Left lung (tissue), 4 donors: ENCODE measurements at regions not wholly inside any gene's neighbourhood (a gene's known extent, or its start where the extent isn't known, plus 50 kb on each side); places are given as distances from the start of the nearest gene placed in this dataset.
A peak's percentile ranks its signal among the peaks of the same experiment; 100 is the strongest.

ENCODE experiments used
- ATAC-seq: fragments of 200-7000 bp; cut with Tn5 transposase; one replicate; pipeline ENCODE4 v1.9.1; 2020; ENCODE audit warnings: moderate library complexity
- DNase-seq, 4 donors: peaks; one replicate each; pipeline ENCODE4 v3.0.0-alpha.2; 2013 to 2020
- H3K27ac ChIP-seq, 2 donors: fragments of 200-600 bp; sonication (generic) in 1 of 2; one replicate each; pipeline versions ENCODE4 v1.5.0 to v1.8.0; 2020 to 2021
- H3K27me3 ChIP-seq, 2 donors: fragments of 200-600 bp; sonication (generic) in 1 of 2; one replicate each; pipeline versions ENCODE4 v1.5.0 to v1.8.0; 2020 to 2021
- H3K36me3 ChIP-seq, 2 donors: fragments of 200-600 bp; sonication (generic) in 1 of 2; one replicate each; pipeline versions ENCODE4 v1.5.0 to v1.8.0; 2020 to 2021
- H3K4me1 ChIP-seq, 2 donors: fragments of 200-600 bp; one replicate each; pipeline ENCODE4 v1.8.0; 2021
- H3K4me3 ChIP-seq, 2 donors: fragments of 200-600 bp; sonication (generic) in 1 of 2; one replicate each; pipeline versions ENCODE4 v1.5.0 to v1.8.0; 2020 to 2021; ENCODE audit warnings: mild to moderate bottlenecking in 1 of 2
- H3K9me3 ChIP-seq, 2 donors: fragments of 200-600 bp; sonication (generic) in 1 of 2; one replicate each; pipeline versions ENCODE4 v1.5.0 to v1.8.0; 2020 to 2021
- intact Hi-C, 2 donors: fragments of 100-400 bp; cut with DNase I; formaldehyde crosslinking; loops; one replicate each; pipeline versions ENCODE4 v1.11.2 to v1.14.2; 2022
- TF ChIP-seq, protein P1 (sequence below), 2 donors: fragments of 200-600 bp; sonication (generic) in 1 of 2; IDR thresholded peaks; one replicate each; pipeline versions ENCODE4 v1.5.0 to v1.8.0; 2021; ENCODE audit warnings: antibody characterized with exemption in 2 of 2
- donor health status: DM: no; HTN: yes; CAD: no.
- donor health status: DM: no; HTN: no; CAD: no.

DNA sequence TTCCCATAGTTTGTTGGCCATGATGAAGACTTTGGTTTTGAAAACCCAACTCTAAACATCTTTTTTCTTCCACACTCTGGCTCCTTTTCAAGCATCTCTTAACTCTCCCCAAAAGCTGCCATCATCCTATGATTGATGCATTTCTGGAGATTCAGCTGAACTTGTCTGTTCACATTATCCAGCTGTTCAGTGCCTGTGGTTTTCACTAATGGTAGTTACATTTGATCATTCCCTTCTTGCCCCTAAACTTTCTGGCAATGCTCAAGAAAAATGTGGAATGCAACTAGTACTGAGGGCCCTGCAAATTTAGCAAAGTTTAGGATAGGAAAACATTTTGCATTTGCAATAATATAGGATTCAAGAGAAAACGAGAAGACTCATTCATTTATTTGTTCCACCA is 267.5 kb downstream of the ENC1 start:
- peak in 2 of 4 donors; percentile 80 for DNase-seq
- Histone ChIP-seq H3K36me3 (no peaks in the 10 kb centered on the region), H3K27ac (no peak overlapping the region), H3K4me3 (no peak overlapping the region), H3K4me1 (no peaks in the 10 kb centered on the region), H3K27me3 (no peaks in the 10 kb centered on the region), H3K9me3 (no peaks in the 10 kb centered on the region)
- ATAC-seq, result peak; percentile 31
- TF ChIP-seq, protein P1, sequence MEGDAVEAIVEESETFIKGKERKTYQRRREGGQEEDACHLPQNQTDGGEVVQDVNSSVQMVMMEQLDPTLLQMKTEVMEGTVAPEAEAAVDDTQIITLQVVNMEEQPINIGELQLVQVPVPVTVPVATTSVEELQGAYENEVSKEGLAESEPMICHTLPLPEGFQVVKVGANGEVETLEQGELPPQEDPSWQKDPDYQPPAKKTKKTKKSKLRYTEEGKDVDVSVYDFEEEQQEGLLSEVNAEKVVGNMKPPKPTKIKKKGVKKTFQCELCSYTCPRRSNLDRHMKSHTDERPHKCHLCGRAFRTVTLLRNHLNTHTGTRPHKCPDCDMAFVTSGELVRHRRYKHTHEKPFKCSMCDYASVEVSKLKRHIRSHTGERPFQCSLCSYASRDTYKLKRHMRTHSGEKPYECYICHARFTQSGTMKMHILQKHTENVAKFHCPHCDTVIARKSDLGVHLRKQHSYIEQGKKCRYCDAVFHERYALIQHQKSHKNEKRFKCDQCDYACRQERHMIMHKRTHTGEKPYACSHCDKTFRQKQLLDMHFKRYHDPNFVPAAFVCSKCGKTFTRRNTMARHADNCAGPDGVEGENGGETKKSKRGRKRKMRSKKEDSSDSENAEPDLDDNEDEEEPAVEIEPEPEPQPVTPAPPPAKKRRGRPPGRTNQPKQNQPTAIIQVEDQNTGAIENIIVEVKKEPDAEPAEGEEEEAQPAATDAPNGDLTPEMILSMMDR (IDR thresholded peaks at IDR 0.05), result no peak
- intact Hi-C loops, result no loop called here

DNA sequence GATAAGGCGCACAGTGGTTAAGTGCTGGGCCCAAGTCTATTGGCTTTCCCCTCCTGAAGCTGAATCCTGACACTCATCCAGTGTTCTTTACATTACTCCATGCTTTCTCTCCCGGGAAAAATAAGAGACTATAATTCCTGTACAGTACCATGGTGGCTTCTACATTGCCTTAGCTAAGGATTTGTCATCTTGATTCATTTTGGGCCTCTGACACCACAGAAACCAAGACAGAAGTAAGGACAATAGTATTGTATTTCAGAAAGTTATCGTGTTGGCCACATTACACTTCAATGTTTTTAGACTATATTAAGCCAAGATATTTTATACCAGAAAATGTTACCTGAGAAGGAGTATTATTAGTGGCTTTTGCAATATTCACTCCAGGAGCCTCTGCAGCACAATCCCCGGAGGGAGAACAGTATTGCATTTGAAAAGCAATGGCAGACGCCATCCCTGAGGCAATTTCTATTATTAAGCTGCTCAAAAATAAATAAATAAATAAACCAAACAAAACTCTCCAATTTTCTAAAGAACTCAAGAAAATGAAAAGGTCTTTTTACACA is 267.9 kb downstream of the ENC1 start:
- no peak overlapping the region for H3K4me3 ChIP-seq
- TF ChIP-seq, protein P1 (IDR thresholded peaks at IDR 0.05), result no peak
- H3K36me3 ChIP-seq, result no peaks in the 10 kb centered on the region
- no peaks in the 10 kb centered on the region for H3K9me3 ChIP-seq
- DNase-seq, result no peak
- intact Hi-C loops, result no loop called here
- H3K27me3 ChIP-seq, result no peaks in the 10 kb centered on the region
- no peak for ATAC-seq
- no peaks in the 10 kb centered on the region for H3K4me1 ChIP-seq
- H3K27ac ChIP-seq, result no peak overlapping the region

DNA sequence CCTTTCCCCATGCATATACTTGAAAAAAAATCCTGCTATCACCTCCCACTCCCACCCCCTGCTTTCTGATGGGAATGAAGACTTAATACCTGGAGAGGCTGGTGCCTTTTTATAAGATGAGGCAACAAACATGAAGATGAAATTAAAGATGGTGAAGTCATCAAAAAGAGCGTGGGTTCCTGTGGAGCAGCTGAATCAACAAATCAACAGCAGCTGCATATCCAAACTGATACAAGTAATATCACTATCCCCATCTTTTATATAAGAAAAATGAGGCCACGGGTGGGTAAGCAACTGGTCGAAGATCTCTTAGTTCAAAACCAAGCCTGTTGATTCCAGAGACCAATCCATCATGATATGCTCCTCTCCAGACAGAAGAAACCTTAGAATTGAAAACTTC is 268.5 kb downstream of the ENC1 start:
- TF ChIP-seq, protein P1 (IDR thresholded peaks at IDR 0.05), result no peak
- Histone ChIP-seq H3K36me3 (no peaks in the 10 kb centered on the region), H3K27ac (no peak overlapping the region), H3K4me3 (no peak overlapping the region), H3K27me3 (no peaks in the 10 kb centered on the region), H3K4me1 (no peaks in the 10 kb centered on the region), H3K9me3 (no peaks in the 10 kb centered on the region)
- ATAC-seq (no peak), DNase-seq (no peak)
- intact Hi-C loops, result no loop called here

DNA sequence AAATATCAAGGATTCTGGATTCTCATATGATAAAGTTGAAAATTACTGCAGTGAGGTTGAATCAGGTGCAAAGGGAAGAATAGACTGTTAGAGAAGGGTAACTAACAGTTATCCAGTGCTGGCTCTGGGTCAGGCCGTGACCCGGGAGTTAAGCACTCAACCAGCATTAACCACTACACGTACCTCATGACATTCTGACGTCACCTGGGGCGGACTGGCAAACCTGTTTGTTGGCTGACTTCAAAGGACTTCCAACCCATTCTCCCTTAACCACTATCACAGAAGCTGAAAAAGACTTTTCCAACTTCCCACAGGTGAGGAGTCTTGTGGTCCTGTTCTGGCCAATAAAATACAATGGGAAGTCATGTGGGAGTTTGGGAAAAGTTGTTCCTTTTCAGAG is 268.9 kb downstream of the ENC1 start:
- TF ChIP-seq, protein P1 (IDR thresholded peaks at IDR 0.05), result no peak
- no peak for DNase-seq
- H3K27ac ChIP-seq, result no peak overlapping the region
- no peaks in the 10 kb centered on the region for H3K9me3 ChIP-seq
- no peaks in the 10 kb centered on the region for H3K4me1 ChIP-seq
- no peak overlapping the region for H3K4me3 ChIP-seq
- intact Hi-C loops, result no loop called here
- H3K36me3 ChIP-seq, result no peaks in the 10 kb centered on the region
- no peaks in the 10 kb centered on the region for H3K27me3 ChIP-seq
- ATAC-seq, result no peak

DNA sequence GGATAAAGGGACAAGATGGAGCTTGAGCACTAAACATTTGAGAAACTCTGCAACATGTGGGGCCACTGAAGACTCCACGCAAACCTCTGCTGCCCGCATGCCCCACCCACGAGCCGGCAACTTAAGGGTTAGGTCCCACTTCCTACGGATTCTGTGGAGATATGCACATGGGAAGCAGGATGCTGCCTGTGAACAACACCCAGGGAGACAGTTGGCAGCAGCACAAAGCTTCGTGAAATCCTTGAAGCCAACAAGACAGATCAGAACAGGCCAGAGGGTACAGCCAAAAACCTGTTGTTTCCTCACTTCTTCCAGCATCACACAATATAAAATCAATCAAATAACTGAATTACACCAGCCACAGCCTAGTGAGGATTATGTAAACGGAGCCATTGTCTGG is 270.4 kb downstream of the ENC1 start:
- no peaks in the 10 kb centered on the region for H3K9me3 ChIP-seq
- H3K27ac ChIP-seq, result no peak overlapping the region
- DNase-seq (no peak), ATAC-seq (no peak)
- H3K4me1 ChIP-seq, result no peaks in the 10 kb centered on the region
- intact Hi-C loops, result no loop called here
- H3K27me3 ChIP-seq, result no peaks in the 10 kb centered on the region
- TF ChIP-seq, protein P1 (IDR thresholded peaks at IDR 0.05), result no peak
- H3K4me3 ChIP-seq, result no peak overlapping the region
- H3K36me3 ChIP-seq, result no peaks in the 10 kb centered on the region
